Central memory CD8-positive, alpha-beta T cell (primary cell): ENCODE measurements at regions not wholly inside any gene's neighbourhood (a gene's known extent, or its start where the extent isn't known, plus 50 kb on each side); places are given as distances from the start of the nearest gene placed in this dataset.

ENCODE experiments used
- ATAC-seq: fragments of 150-1000 bp; cut with Tn5 transposase; replicated peaks from 2 replicates; pipeline ENCODE4 v1.10.0; 2022; ENCODE audit warnings: mild to moderate bottlenecking, moderate FRiP score, moderate number of reproducible peaks; ENCODE audit not compliant: poor library complexity, severe bottlenecking; ENCODE audit errors: extremely low read depth
- DNase-seq, 2 donors: peaks; one replicate each; pipeline ENCODE4 v3.0.0; 2021; ENCODE audit warnings: low spot score in 2 of 2
- H3K27ac Mint-ChIP-seq: one replicate; pipeline ENCODE4 v1.8.0; 2022; ENCODE audit warnings: low read depth, mild to moderate bottlenecking, moderate library complexity, mixed read lengths
- H3K27me3 Mint-ChIP-seq: one replicate; pipeline ENCODE4 v1.8.0; 2022; ENCODE audit warnings: mixed read lengths
- H3K36me3 Mint-ChIP-seq: one replicate; pipeline ENCODE4 v1.8.0; 2022; ENCODE audit warnings: mild to moderate bottlenecking, moderate library complexity, mixed read lengths; ENCODE audit not compliant: insufficient read depth
- H3K4me1 Mint-ChIP-seq: one replicate; pipeline ENCODE4 v1.8.0; 2022; ENCODE audit warnings: mixed read lengths
- H3K4me3 Mint-ChIP-seq: one replicate; pipeline ENCODE4 v1.8.0; 2022; ENCODE audit warnings: mild to moderate bottlenecking, moderate library complexity, mixed read lengths
- H3K9me3 Mint-ChIP-seq: one replicate; pipeline ENCODE4 v1.8.0; 2022; ENCODE audit warnings: mixed read lengths

- no peak overlapping the region for H3K4me3 Mint-ChIP-seq
- H3K27ac Mint-ChIP-seq = no peak overlapping the region
- peaks cover 11% of the 10 kb centered on the region for H3K9me3 Mint-ChIP-seq
- no peaks in the 10 kb centered on the region for H3K4me1 Mint-ChIP-seq
- no peaks in the 10 kb centered on the region for H3K36me3 Mint-ChIP-seq
- ATAC-seq (no peak), DNase-seq (no peak)
- H3K27me3 Mint-ChIP-seq = no peaks in the 10 kb centered on the region
Observed at GRCh38 chr2:16151651-16152050, 211.3 kb downstream of the MYCN start.

- Mint-ChIP-seq H3K36me3 (no peaks in the 10 kb centered on the region), H3K9me3 (peaks cover 11% of the 10 kb centered on the region), H3K27ac (no peak overlapping the region), H3K4me3 (no peak overlapping the region), H3K27me3 (no peaks in the 10 kb centered on the region), H3K4me1 (no peaks in the 10 kb centered on the region)
- no peak for ATAC-seq
- DNase-seq = no peak
Observed at GRCh38 chr2:16151281-16151570, 210.9 kb downstream of the MYCN start.

- ATAC-seq (no peak), DNase-seq (no peak)
- H3K4me1 Mint-ChIP-seq = no peaks in the 10 kb centered on the region
- no peak overlapping the region for H3K4me3 Mint-ChIP-seq
- peaks cover 11% of the 10 kb centered on the region for H3K9me3 Mint-ChIP-seq
- H3K27me3 Mint-ChIP-seq = no peaks in the 10 kb centered on the region
- no peak overlapping the region for H3K27ac Mint-ChIP-seq
- no peaks in the 10 kb centered on the region for H3K36me3 Mint-ChIP-seq
Observed at GRCh38 chr2:16150456-16151280, 210.3 kb downstream of the MYCN start.

- DNase-seq (no peak), ATAC-seq (no peak)
- no peaks in the 10 kb centered on the region for H3K27me3 Mint-ChIP-seq
- no peaks in the 10 kb centered on the region for H3K4me1 Mint-ChIP-seq
- H3K4me3 Mint-ChIP-seq = no peak overlapping the region
- no peaks in the 10 kb centered on the region for H3K36me3 Mint-ChIP-seq
- H3K27ac Mint-ChIP-seq = no peak overlapping the region
- peaks cover 5% of the 10 kb centered on the region for H3K9me3 Mint-ChIP-seq
Observed at GRCh38 chr2:16149349-16150243, 209.2 kb downstream of the MYCN start.

- Mint-ChIP-seq H3K27ac (no peak overlapping the region), H3K27me3 (no peaks in the 10 kb centered on the region), H3K4me1 (no peaks in the 10 kb centered on the region), H3K9me3 (peaks cover 5% of the 10 kb centered on the region), H3K36me3 (no peaks in the 10 kb centered on the region), H3K4me3 (no peak overlapping the region)
- DNase-seq = no peak
- no peak for ATAC-seq
Observed at GRCh38 chr2:16148632-16149348, 208.4 kb downstream of the MYCN start.

GRCh38 chr2:16142383-16143361 lies 202.3 kb downstream of the MYCN start:
- Mint-ChIP-seq H3K36me3 (no peaks in the 10 kb centered on the region), H3K4me1 (no peaks in the 10 kb centered on the region), H3K9me3 (no peaks in the 10 kb centered on the region), H3K27ac (no peak overlapping the region), H3K4me3 (no peak overlapping the region), H3K27me3 (no peaks in the 10 kb centered on the region)
- peak; percentile 46 for ATAC-seq
- DNase-seq = no peak

- H3K27me3 Mint-ChIP-seq = no peaks in the 10 kb centered on the region
- no peak for DNase-seq
- H3K27ac Mint-ChIP-seq = no peak overlapping the region
- H3K4me1 Mint-ChIP-seq = no peaks in the 10 kb centered on the region
- no peaks in the 10 kb centered on the region for H3K36me3 Mint-ChIP-seq
- ATAC-seq = no peak
- no peak overlapping the region for H3K4me3 Mint-ChIP-seq
- H3K9me3 Mint-ChIP-seq = no peaks in the 10 kb centered on the region
Observed at GRCh38 chr2:16141641-16141921, 201.2 kb downstream of the MYCN start.

GRCh38 chr2:16140771-16141640 lies 200.7 kb downstream of the MYCN start:
- Mint-ChIP-seq H3K27ac (no peak overlapping the region), H3K9me3 (no peaks in the 10 kb centered on the region), H3K4me3 (no peak overlapping the region), H3K4me1 (no peaks in the 10 kb centered on the region), H3K27me3 (no peaks in the 10 kb centered on the region), H3K36me3 (no peaks in the 10 kb centered on the region)
- ATAC-seq (no peak), DNase-seq (no peak)

GRCh38 chr2:16139663-16140615 lies 199.6 kb downstream of the MYCN start:
- no peak for ATAC-seq
- Mint-ChIP-seq H3K9me3 (no peaks in the 10 kb centered on the region), H3K27ac (no peak overlapping the region), H3K27me3 (no peaks in the 10 kb centered on the region), H3K4me3 (no peak overlapping the region), H3K36me3 (no peaks in the 10 kb centered on the region), H3K4me1 (no peaks in the 10 kb centered on the region)
- no peak for DNase-seq

- H3K9me3 Mint-ChIP-seq = no peaks in the 10 kb centered on the region
- H3K4me1 Mint-ChIP-seq = no peaks in the 10 kb centered on the region
- H3K36me3 Mint-ChIP-seq = no peaks in the 10 kb centered on the region
- no peak overlapping the region for H3K4me3 Mint-ChIP-seq
- DNase-seq = no peak
- H3K27me3 Mint-ChIP-seq = no peaks in the 10 kb centered on the region
- no peak overlapping the region for H3K27ac Mint-ChIP-seq
- ATAC-seq = no peak
Observed at GRCh38 chr2:16138811-16139662, 198.7 kb downstream of the MYCN start.
